Skin of body (tissue), 1 donor: ENCODE measurements at regions not wholly inside any gene's neighbourhood (a gene's known extent, or its start where the extent isn't known, plus 50 kb on each side); places are given as distances from the start of the nearest gene placed in this dataset.
A peak's percentile ranks its signal among the peaks of the same experiment; 100 is the strongest.
"Not testable (repeated sequence)": the region's sequence is repeated elsewhere in the genome, so short reads cannot be mapped to it uniquely, and the experiment has no call there.

Experiments used
- DNase-seq: peaks from one replicate; lab custom pipeline; 2025; lab: John Stamatoyannopoulos, UW

- DNase-seq = no peak
These were observed 140.4 kb upstream of the MMADHC start for GRCh38 chr2:149727927-149728326.

DNA sequence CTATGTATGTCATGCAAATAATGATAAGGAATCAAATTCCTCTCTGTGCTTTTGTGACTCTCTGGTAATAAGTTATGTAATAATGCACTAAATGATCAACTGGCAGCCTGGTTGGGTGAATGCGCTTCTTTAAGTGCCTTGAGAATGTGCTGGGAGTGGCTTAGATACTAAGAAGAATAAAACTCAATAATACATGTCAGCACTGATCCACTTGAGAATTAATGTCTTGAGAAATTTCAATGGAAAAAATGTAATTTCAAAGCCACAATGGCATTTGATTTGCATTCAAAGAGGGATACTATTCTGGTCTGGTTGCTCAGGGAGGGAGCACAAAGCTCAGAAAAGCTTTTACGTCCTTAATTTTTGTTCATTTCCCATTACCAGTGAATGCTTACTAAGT is 137.7 kb upstream of the MMADHC start:
- DNase-seq = no peak

GRCh38 chr2:149724091-149724490 is 136.5 kb upstream of the MMADHC start:
- no peak for DNase-seq

DNA sequence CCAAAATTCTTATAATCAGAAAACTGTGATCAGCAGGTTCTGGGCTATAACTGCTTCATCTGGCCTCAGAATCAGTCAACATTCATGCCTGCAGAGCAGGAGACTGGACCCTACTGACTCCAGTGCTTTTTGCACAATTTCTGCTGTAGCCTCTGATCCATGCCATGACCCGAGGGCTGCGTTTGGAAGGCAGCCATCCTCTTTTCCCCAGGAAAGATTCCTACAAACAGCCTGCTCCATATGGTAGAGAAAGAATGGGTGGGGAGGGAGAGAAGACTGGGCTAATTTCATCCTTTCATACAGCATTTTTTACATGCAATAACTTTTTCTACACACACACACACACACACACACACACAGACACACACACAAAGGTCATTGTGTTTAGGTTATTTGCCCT is 133.0 kb upstream of the MMADHC start:
- DNase-seq = no peak

DNA sequence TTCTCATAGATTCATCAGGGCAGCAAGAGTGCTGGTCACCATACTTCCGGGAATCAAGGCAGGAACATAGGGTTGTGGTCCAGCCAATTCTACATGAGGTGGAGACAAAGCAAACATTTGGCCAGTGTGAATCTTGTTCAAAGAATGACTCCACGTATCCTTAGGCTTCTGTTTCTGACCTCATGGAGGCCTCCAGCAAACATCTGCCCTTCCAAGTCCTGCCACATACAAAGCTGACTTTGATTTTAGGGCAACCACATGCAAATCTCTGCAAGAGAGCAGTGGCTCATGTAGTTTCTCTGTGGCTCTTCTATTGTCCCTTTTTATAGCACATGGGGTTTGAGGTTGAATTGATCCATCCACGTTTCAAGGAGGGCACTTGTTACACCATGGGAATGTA is 132.1 kb upstream of the MMADHC start:
- no peak for DNase-seq

DNA sequence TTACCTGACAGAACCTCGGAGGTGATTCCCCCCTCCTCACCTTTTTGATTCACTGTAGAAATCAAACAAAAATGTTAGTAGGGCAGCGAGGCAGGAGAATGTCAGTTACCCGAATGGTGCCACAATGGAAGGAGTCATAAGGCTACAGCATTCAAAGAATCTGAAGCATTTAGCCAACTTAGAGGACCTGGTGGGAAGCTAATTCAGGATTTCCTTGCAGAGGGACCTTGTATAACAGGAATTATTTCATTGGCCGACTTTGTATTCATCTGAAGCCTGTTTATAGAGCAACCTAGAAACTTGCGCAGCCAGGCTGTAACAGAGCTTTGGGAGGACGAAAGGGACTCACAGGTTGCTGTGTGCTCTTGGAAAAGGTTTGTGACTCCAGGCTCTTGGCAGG is 129.1 kb upstream of the MMADHC start:
- DNase-seq = no peak

GRCh38 chr2:149715894-149716293 is 128.3 kb upstream of the MMADHC start:
- DNase-seq = no peak

- no peak for DNase-seq
These were observed 127.5 kb upstream of the MMADHC start for GRCh38 chr2:149715005-149715592.

GRCh38 chr2:149709496-149710263 is 122.1 kb upstream of the MMADHC start:
- DNase-seq = peak; percentile 49

GRCh38 chr2:149703281-149703680 is 115.7 kb upstream of the MMADHC start:
- no peak for DNase-seq

GRCh38 chr2:149702571-149702970 is 115.0 kb upstream of the MMADHC start:
- DNase-seq = no peak

DNA sequence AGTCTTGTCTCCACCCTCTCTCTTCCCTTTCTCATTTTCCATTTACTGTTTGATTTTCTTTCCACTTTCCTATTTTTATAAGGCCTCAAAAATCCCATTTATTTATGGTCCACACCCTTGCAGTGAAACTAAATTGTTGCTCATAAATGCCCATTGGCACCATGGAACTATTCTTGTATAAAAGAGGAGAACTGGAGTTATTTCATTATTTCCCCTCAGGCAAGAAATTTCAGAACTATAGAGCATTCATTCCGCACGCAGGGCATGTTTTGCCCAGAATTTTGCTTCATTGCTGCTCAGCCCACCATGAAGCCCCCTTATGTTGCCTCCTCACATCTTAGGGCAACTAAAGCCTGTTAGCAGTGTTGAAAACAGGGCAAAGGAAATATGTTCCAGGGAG is 113.7 kb upstream of the MMADHC start:
- no peak for DNase-seq

DNA sequence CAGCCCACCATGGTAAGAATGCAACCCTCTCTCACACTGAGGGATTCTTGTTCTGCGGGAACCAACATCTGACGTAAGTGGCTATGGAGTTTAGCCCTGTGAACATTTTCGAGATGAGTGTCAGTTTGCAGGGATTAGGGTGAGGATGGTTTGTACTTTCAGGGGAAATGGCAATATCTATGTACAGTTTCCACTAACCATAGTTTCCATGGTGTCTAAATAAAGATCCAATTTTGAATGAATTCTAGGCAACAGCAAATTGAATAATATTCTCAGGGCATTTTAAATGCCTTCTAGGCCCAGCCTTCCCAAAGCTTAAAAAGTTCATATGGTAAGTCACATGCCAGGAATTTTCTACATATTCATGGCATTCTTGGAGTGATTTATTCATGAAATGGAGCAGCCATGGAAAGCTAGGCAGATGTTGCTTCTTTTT is 105.4 kb upstream of the MMADHC start:
- DNase-seq = peak; percentile 1

- DNase-seq = no peak
These were observed 103.2 kb upstream of the MMADHC start for GRCh38 chr2:149690825-149691224.

- no peak for DNase-seq
These were observed 99.5 kb upstream of the MMADHC start for GRCh38 chr2:149687052-149687427.

GRCh38 chr2:149686136-149687051 is 98.8 kb upstream of the MMADHC start:
- no peak for DNase-seq

GRCh38 chr2:149685401-149685800 is 97.8 kb upstream of the MMADHC start:
- DNase-seq = not testable (repeated sequence)

- no peak for DNase-seq
These were observed 91.7 kb upstream of the MMADHC start for GRCh38 chr2:149679286-149679685.

DNA sequence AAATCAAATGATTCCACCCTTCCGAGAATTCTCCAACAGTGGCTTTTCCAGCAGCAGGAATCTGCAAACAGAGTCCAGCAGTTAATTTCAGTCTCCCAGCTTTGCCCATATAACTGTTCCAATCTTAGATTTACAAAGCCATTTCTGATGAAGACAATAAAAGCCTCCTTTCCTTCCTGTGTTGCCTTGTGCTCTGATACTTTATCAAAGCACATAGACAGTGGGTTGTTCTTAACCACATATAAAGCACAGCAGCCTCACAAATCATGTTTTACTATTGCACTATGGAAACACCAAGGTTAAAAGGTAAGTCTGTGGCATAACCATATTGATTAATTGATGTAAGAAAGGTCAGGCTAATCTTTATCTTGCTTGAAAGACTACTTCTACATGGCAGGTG is 89.8 kb upstream of the MMADHC start:
- no peak for DNase-seq

- no peak for DNase-seq
These were observed 82.5 kb upstream of the MMADHC start for GRCh38 chr2:149670086-149670485.

DNA sequence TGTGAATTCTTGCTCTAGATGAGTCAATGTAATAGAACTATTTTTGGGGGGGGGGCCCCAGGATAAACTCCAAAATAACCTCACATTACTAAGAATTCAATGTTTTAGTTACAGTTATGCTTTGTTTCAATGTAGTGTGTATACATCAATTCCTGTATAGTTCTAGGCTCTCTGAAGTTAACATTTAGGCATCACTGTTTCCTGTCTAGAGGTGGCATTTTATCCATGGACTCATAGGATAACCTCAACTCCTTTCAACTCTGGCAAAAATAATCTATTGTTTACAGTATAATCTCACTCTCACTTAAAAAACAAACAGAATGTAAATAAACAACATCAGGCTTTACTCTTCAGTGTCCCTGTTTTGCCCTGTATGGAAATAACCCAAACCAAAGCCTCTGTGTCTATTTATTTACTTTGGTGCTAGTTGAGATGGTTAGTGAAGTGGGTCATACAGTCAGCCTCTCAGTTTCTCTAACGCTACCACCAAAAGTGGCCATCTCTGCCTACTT is 79.3 kb upstream of the MMADHC start:
- no peak for DNase-seq

DNA sequence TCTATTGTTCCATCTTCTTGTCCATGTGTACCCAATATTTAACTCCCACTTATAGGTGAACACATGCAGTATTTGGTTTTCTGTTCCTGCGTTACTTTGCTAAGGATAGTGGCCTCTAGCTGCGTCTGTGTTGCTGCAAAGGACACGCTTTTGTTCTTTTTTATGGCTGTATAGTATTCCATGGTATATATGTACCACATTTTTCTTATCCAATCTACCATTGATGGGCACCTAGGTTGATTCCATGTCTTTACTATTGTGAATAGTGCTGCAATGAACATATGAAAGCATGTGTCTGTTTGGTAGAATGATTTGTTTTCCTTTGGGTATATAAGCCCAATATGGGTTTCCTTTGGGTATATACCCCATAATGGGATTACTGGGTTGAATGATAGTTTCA is 77.3 kb upstream of the MMADHC start:
- DNase-seq = no peak
